DOHH2 (cell line): ENCODE measurements at regions not wholly inside any gene's neighbourhood (a gene's known extent, or its start where the extent isn't known, plus 50 kb on each side); places are given as distances from the start of the nearest gene placed in this dataset.

Source experiments
- H3F3A ChIP-seq: fragments of 200-600 bp; sonication (generic), shearing (Covaris generic); 2 replicates; pipeline ENCODE4 v1.6.0; 2016; ENCODE audit warnings: antibody characterized with exemption, mild to moderate bottlenecking; ENCODE audit not compliant: control insufficient read depth, insufficient read depth
- H3K27ac ChIP-seq: fragments of 200-600 bp; sonication (generic); 2 replicates; pipeline ENCODE4 v1.5.1; 2014; ENCODE audit warnings: low read depth, mild to moderate bottlenecking, low read length, moderate library complexity
- H3K27me3 ChIP-seq: fragments of 200-600 bp; sonication (generic); 2 replicates; pipeline ENCODE4 v1.6.1; 2014; ENCODE audit warnings: mild to moderate bottlenecking, low read length, mixed read lengths; ENCODE audit not compliant: control insufficient read depth
- H3K36me3 ChIP-seq: fragments of 200-600 bp; sonication (generic); 2 replicates; pipeline ENCODE4 v1.6.1; 2014; ENCODE audit warnings: mild to moderate bottlenecking, low read length, moderate library complexity, mixed read lengths; ENCODE audit not compliant: control insufficient read depth
- H3K4me1 ChIP-seq: fragments of 200-600 bp; sonication (generic); 2 replicates; pipeline ENCODE4 v1.6.1; 2014; ENCODE audit warnings: mild to moderate bottlenecking, low read length, mixed read lengths; ENCODE audit not compliant: control insufficient read depth
- H3K4me2 ChIP-seq: fragments of 200-600 bp; sonication (generic); 2 replicates; pipeline ENCODE4 v1.6.0; 2014; ENCODE audit warnings: mild to moderate bottlenecking, low read length, moderate library complexity
- H3K4me3 ChIP-seq: fragments of 200-600 bp; sonication (generic); 2 replicates; pipeline ENCODE4 v1.5.1; 2014; ENCODE audit warnings: mild to moderate bottlenecking, low read length, mixed read lengths
- H3K79me2 ChIP-seq: fragments of 200-600 bp; sonication (generic); 2 replicates; pipeline ENCODE4 v1.6.1; 2014; ENCODE audit warnings: mild to moderate bottlenecking, low read length, mixed read lengths; ENCODE audit not compliant: control insufficient read depth
- H3K9me2 ChIP-seq: fragments of 200-600 bp; sonication (generic); replicated peaks from 2 replicates; pipeline ENCODE4 v1.6.1; 2014; ENCODE audit warnings: mild to moderate bottlenecking, low read length, mixed read lengths; ENCODE audit not compliant: control insufficient read depth
- H3K9me3 ChIP-seq: fragments of 200-600 bp; sonication (generic); 2 replicates; pipeline ENCODE4 v1.6.1; 2014; ENCODE audit warnings: antibody characterized with exemption, low read length, mixed read lengths; ENCODE audit not compliant: control insufficient read depth, insufficient read depth
- H4K20me1 ChIP-seq: fragments of 200-600 bp; sonication (generic); 2 replicates; pipeline ENCODE4 v1.6.0; 2014; ENCODE audit warnings: low read depth, mild to moderate bottlenecking, antibody characterized with exemption, low read length, moderate library complexity; ENCODE audit not compliant: control insufficient read depth, insufficient read depth
- EZH2phosphoT487 ChIP-seq: fragments of 200-600 bp; sonication (generic); IDR thresholded peaks from 2 replicates; pipeline ENCODE4 v1.6.1; 2017; ENCODE audit warnings: borderline replicate concordance, mild to moderate bottlenecking, antibody characterized with exemption, low read length, moderate library complexity, mixed read lengths
- TF ChIP-seq, protein P1 (sequence below): fragments of 200-600 bp; sonication (generic); IDR thresholded peaks from one replicate; pipeline ENCODE4 v1.5.1; 2014; ENCODE audit warnings: antibody characterized with exemption, mild to moderate bottlenecking, low read depth, low read length; ENCODE audit not compliant: poor library complexity, severe bottlenecking

DNA sequence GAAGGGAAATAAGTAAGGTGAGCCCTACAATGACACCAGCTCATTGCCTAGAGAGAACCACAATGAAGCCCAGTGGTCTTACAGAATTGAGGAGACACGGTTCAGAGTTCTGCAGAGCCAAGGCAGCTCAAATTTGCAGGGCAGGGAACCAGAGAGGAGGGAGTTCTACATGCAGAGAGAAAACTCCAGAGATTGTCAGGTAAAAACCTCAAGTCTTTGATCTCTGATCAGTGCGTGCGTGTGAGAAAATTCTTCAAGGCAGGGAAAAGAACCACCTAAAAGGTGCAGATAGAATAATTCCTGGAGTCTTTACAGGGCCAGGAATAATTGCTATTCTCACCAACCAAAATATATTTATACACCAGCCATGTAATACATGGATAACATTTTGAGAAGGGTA is 88.0 kb upstream of the SNRK start:
- peaks cover 11% of the 10 kb centered on the region; the same call in 1 of the 2 replicates for H3K27me3 ChIP-seq
- no peak overlapping the region for H3K4me2 ChIP-seq
- TF ChIP-seq EZH2phosphoT487: no peak
- TF ChIP-seq, protein P1, sequence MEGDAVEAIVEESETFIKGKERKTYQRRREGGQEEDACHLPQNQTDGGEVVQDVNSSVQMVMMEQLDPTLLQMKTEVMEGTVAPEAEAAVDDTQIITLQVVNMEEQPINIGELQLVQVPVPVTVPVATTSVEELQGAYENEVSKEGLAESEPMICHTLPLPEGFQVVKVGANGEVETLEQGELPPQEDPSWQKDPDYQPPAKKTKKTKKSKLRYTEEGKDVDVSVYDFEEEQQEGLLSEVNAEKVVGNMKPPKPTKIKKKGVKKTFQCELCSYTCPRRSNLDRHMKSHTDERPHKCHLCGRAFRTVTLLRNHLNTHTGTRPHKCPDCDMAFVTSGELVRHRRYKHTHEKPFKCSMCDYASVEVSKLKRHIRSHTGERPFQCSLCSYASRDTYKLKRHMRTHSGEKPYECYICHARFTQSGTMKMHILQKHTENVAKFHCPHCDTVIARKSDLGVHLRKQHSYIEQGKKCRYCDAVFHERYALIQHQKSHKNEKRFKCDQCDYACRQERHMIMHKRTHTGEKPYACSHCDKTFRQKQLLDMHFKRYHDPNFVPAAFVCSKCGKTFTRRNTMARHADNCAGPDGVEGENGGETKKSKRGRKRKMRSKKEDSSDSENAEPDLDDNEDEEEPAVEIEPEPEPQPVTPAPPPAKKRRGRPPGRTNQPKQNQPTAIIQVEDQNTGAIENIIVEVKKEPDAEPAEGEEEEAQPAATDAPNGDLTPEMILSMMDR: no peak
- no peaks in the 10 kb centered on the region for H3K4me1 ChIP-seq
- H3K9me3 ChIP-seq: no peaks in the 10 kb centered on the region
- no peak overlapping the region for H3K4me3 ChIP-seq
- no peaks in the 10 kb centered on the region for H3K79me2 ChIP-seq
- H3K27ac ChIP-seq: no peak overlapping the region
- H4K20me1 ChIP-seq: no peaks in the 10 kb centered on the region
- H3K36me3 ChIP-seq: no peaks in the 10 kb centered on the region
- no peaks in the 10 kb centered on the region for H3K9me2 ChIP-seq
- no peaks in the 10 kb centered on the region for H3F3A ChIP-seq

DNA sequence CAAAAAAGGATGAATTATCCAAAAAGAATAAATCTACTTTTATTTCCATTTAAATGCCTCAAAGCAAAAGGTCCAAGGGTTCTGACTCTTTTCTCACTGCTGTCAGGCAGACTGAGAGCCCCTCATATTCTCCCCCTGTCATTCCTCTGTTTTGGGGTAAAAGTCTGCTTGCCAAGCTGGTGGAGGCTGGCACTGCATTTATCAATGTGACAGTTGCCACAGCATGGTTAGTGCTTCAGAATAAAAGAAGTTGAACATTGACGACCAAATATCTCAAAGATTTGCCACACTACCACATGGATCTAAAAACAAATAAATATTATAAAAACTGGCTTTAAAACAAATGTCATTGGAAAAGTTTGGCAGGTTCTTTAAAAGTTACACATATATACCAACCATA is 89.2 kb upstream of the SNRK start:
- H3K9me2 ChIP-seq: no peaks in the 10 kb centered on the region
- TF ChIP-seq EZH2phosphoT487: no peak
- TF ChIP-seq, protein P1: no peak
- no peaks in the 10 kb centered on the region for H3K79me2 ChIP-seq
- no peaks in the 10 kb centered on the region for H4K20me1 ChIP-seq
- no peak overlapping the region for H3K4me2 ChIP-seq
- H3K36me3 ChIP-seq: no peaks in the 10 kb centered on the region
- no peaks in the 10 kb centered on the region for H3K9me3 ChIP-seq
- H3K27me3 ChIP-seq: peaks cover 11% of the 10 kb centered on the region; the same call in 1 of the 2 replicates
- no peak overlapping the region for H3K4me3 ChIP-seq
- H3K27ac ChIP-seq: no peak overlapping the region
- no peaks in the 10 kb centered on the region for H3K4me1 ChIP-seq
- no peaks in the 10 kb centered on the region for H3F3A ChIP-seq

DNA sequence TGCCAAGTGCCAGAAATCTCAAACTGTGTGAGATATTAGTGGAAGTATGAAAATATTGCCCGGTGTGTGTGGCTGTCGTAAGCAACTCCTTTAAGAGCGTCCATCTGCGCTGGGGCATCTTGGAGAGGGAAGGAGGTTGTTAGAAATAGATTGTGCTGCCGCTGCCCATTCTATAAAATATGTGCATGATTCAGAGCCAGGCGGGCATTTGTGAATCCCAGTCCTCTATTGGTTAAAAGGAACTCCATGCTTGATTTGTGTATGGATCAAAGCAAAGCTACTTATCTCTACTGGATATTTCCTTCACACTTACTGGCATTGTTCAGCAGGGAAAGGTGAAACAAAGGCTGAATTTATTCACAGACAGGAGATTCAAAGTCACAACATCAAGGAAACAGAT is 89.6 kb upstream of the SNRK start:
- Histone ChIP-seq H3K9me3 (no peaks in the 10 kb centered on the region), H3K79me2 (no peaks in the 10 kb centered on the region), H3K27ac (no peak overlapping the region), H3K9me2 (no peaks in the 10 kb centered on the region), H3K4me2 (no peak overlapping the region), H3F3A (no peaks in the 10 kb centered on the region), H3K27me3 (peaks cover 11% of the 10 kb centered on the region; the same call in 1 of the 2 replicates), H3K36me3 (no peaks in the 10 kb centered on the region), H4K20me1 (no peaks in the 10 kb centered on the region), H3K4me3 (no peak overlapping the region), H3K4me1 (no peaks in the 10 kb centered on the region)
- TF ChIP-seq EZH2phosphoT487: no peak
- TF ChIP-seq, protein P1: no peak

DNA sequence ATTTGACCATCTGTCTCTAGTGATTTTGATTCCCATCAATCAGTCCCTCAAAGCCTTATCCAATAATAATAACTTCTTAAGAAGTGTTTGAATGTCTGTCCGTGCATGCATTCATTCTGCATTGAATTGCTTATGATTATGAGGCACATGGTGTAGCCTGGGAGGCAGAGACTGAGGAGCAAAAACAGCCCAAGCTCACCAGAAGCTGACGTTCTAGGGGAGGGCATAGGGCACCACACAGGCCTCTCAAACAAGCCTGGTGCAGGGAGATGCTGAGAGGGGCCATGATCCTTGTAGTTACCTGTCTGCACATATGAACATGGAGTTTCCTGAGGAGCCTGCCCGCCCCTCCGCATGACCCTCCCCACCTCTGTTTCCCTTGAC is 89.2 kb upstream of the POMGNT2 start:
- H3K27ac ChIP-seq: no peak overlapping the region
- H3K9me2 ChIP-seq: no peaks in the 10 kb centered on the region
- H3K36me3 ChIP-seq: no peaks in the 10 kb centered on the region
- H3K27me3 ChIP-seq: peaks cover 8% of the 10 kb centered on the region; the same call in 1 of the 2 replicates
- no peaks in the 10 kb centered on the region for H3K9me3 ChIP-seq
- no peak overlapping the region for H3K4me3 ChIP-seq
- TF ChIP-seq EZH2phosphoT487: no peak
- TF ChIP-seq, protein P1: no peak
- no peaks in the 10 kb centered on the region for H3K79me2 ChIP-seq
- no peaks in the 10 kb centered on the region for H4K20me1 ChIP-seq
- H3F3A ChIP-seq: no peaks in the 10 kb centered on the region
- H3K4me2 ChIP-seq: no peak overlapping the region
- H3K4me1 ChIP-seq: no peaks in the 10 kb centered on the region
